GM10266 (cell line): ENCODE measurements at regions not wholly inside any gene's neighbourhood (a gene's known extent, or its start where the extent isn't known, plus 50 kb on each side); places are given as distances from the start of the nearest gene placed in this dataset.

Experiments
- DNase-seq: peaks from one replicate; pipeline ENCODE4 v3.0.0; 2012; ENCODE audit errors: extremely low spot score
- TF ChIP-seq, protein P1 (sequence below): IDR thresholded peaks from 2 replicates; pipeline ENCODE4 v1.5.1; 2012; ENCODE audit warnings: mild to moderate bottlenecking, low read depth; ENCODE audit not compliant: control insufficient read depth, insufficient read depth; ENCODE audit errors: missing control alignments

DNA sequence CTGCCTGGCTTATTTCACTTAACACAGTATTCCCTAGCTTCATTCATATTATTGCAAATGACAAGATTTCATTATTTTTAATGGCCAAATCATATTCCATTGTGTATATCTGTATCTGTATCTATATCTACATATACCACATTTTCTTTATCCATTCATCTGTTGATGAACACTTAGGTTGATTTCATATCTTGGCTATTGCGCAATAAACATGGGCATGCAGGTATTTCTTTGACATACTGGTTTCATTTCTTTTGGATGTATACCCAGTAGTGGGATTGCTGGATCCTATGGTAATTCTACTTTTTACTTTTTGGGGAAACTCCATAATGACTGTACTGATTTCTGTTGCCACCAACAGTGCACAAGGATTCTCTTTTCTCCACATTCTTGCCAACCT is 68.9 kb upstream of the CREB5 start:
- TF ChIP-seq, protein P1, sequence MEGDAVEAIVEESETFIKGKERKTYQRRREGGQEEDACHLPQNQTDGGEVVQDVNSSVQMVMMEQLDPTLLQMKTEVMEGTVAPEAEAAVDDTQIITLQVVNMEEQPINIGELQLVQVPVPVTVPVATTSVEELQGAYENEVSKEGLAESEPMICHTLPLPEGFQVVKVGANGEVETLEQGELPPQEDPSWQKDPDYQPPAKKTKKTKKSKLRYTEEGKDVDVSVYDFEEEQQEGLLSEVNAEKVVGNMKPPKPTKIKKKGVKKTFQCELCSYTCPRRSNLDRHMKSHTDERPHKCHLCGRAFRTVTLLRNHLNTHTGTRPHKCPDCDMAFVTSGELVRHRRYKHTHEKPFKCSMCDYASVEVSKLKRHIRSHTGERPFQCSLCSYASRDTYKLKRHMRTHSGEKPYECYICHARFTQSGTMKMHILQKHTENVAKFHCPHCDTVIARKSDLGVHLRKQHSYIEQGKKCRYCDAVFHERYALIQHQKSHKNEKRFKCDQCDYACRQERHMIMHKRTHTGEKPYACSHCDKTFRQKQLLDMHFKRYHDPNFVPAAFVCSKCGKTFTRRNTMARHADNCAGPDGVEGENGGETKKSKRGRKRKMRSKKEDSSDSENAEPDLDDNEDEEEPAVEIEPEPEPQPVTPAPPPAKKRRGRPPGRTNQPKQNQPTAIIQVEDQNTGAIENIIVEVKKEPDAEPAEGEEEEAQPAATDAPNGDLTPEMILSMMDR: no peak
- no peak for DNase-seq

DNA sequence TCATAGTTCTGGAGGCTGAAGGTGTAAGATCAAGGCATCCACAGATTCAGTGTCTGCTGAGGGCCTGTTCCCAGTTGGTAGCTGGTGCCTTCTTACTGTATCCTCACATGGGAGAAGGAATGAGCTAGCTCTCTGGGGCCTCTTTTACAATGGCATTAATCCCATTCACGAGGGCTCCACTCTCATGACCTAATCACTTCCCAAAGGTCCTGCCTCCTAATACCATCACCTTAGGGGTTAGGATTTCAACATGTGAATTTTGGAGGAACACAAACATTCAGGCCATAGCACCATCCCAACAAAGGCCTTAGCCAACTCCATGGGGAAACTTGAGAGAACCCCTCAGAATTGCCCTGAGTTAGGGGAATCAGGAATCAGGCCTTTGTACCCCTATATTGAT is 66.1 kb upstream of the CREB5 start:
- TF ChIP-seq, protein P1: no peak
- no peak for DNase-seq

DNA sequence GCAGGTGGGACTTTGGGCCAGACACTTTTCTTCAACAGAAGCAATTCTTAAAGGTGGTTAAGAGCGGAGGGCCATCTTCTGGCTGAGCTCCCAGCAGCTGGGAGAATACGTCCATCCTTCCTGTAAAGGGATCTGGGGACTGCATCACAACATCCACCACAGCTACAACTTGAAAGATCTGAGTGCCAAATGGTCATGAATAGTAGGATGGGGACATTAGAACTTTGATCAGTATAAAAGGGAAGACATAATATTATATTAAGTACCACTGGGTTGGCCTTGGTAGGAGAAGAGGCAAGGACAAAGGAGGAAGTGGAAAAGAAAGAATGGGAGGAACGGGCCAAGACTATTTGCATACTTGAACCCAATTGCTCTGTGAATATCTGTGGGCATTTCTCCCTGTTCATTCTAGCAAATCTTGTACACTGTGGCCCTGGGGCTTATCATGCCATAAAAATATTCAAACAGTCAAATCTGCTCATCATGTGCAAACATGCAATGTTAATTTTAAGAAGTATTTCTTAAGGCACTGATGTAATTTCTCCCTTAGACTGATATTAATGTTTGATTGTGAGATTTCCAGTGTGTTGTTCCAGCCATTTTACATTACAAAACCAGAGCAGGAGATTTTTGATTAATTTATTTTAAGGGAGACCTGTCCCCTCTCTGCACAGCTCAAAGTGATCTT is 65.5 kb upstream of the CREB5 start:
- DNase-seq: no peak

DNA sequence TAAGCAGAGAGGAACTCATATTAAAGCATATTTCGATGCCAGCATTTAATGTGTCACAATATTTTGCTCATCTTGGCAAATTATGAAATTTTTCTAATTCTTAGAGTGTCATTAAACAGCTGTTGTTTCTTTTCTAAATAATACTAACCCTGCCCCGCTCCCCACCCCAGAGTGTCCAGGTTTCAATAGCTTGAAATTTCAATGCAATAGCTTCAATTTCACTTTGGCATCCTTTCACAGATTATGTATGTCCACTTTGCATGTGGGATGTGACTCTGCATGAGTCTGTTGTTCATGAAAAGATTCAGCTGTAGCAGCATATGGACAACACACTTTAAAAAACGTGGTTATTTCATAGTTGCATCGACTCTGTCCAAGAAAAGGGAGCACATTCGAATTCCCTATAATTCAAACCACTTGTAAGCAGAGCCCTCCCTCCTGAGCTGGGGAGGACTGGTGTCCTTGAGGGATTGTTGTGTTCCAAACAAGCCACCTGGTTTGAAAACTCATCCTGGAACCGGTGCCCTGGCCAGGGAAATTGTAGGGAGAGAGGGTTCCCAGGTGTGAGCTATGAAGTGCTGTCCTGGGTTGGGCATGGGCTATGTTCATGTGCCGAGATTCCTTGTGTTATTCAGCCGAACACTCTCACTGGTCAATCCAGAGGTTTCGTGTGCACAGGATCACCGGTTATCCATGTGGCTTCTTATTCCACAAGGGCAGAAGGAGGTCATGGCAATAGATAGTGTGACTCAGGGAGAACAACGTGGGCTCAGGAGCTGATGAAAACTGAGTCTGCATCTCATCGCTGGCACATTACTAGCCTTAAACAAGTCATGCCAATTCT is 64.6 kb upstream of the CREB5 start:
- DNase-seq: no peak
- TF ChIP-seq, protein P1: no peak

More for the DNA sequence above, 65.5 kb upstream of the CREB5 start:
- TF ChIP-seq, protein P1: no peak

DNA sequence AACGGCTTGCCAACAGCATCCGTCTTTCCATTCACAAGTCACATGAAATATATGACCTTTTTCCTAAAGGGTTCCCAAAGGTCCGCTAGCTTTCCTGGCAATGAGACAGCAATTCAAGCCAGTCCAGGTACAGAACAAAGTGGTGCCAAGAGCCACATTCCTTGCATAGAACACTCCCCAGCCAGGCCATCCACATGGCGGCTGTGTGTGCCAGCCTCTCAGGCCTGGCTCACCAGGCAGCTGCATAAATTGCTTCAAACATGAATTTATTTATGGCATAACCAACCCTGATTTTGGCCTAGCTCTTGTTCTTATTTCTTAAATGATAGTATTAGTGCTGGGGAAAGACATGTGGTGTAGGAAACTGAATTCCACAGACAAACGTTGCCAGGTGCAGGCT is 63.7 kb upstream of the CREB5 start:
- TF ChIP-seq, protein P1: no peak
- DNase-seq: no peak

DNA sequence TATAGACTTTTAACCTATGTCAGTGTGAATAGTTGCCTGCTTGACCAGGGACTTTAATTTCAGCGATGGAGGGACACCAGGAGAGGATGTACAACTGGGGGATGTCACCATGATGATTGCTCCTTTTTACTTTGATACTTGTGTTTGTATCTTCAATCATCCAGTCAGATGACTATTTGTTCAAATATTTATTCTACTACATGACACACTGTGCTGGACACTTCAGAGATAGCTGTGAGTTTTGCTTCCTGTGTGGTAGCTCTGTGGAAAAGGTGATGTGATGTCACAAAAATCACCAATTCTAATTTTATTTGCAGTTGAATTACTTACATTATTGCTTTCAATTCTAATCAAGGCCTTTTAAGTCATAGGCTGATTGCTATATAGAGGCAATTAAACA is 62.7 kb upstream of the CREB5 start:
- TF ChIP-seq, protein P1: no peak
- DNase-seq: no peak

DNA sequence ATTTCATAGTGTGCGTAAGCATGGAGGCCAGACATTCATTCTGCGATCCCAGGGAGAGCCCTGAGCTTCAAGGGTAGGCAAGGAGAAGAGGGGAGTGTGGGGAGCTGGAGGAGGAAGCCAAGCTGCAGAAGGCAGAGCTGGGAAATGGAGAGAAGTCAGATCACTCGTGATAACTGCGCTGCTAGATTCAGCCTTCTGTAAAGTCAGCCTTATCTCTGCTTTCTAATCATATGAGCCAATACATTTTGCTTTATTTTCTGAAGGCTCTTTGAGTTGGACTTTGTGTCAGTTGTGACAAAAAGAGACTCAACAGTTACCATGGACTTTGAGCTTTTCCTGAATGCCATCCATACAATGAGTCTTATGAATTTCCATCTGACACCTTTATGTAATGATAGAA is 61.7 kb upstream of the CREB5 start:
- DNase-seq: no peak
- TF ChIP-seq, protein P1: no peak
